Urothelium cell line (cell line): ENCODE measurements at regions not wholly inside any gene's neighbourhood (a gene's known extent, or its start where the extent isn't known, plus 50 kb on each side); places are given as distances from the start of the nearest gene placed in this dataset.
A peak's percentile ranks its signal among the peaks of the same experiment; 100 is the strongest.

Experiments
- DNase-seq: peaks from one replicate; pipeline ENCODE4 v3.0.0; 2011; ENCODE audit warnings: low spot score, mixed read lengths
- FAIRE-seq: peaks from 2 replicates; lab custom pipeline; 2011; peaks lifted over from hg19 to GRCh38; lab: Jason Lieb, UNC

DNA sequence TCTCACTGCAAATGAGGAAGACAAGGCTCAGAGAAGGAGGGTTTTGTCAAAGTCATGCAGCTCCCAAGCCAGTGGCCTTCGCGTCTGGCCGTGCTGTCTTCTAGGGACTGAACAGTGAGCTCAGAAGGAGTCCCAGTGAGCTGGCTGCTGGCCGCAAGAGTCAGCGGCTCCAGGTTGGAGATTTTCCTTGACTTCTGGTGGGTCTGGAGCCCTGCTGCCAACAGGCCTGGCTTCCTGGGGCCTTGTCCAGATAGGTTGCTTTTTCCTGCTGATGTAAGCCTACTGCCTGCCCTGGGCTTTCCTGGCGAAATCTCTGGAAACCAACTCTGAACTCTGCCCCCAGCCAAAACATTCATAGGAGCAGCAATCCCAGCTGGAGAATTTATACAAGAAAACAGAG, 272.7 kb upstream of the CADM1 start:
- FAIRE-seq (no peak), DNase-seq (no peak)

DNA sequence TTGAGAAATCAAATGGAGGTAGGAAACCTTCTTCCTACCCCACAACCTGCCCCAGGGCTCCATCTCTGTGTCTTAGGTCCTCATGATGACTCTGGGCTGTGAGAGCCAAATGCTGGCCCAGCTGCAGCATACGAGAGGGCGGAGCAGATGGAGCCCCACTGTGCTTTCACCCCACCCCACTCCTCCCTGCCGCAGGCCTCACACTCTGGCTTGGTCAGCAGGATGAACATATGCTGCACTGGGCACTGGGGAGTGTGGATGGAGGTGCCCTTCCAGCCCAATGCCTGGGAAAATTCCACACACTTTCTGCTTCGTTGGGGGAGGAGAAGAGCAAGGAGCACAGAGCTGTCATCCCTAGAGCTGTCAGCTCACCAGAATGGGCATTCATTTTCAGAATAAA, 271.6 kb upstream of the CADM1 start:
- FAIRE-seq (no peak), DNase-seq (no peak)

DNA sequence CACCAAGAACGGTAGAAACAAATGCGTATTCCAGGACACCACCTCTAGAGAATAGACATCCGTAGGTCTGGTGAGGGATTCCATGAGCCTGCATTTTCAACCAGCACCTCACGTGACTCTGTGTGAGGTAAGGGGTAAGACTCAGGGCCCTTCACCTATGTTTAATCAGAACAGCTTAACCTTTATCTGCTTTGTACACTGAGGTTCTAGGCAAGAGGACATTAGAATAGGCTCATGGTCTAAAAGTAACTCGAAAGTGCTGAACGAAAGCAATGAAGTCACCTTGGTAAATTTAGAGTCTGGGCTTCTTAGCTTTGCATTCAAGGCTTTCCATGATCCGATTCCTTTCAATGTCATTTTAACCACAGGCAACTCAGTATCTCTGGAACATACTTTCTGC, 270.5 kb upstream of the CADM1 start:
- no peak for FAIRE-seq
- no peak for DNase-seq

DNA sequence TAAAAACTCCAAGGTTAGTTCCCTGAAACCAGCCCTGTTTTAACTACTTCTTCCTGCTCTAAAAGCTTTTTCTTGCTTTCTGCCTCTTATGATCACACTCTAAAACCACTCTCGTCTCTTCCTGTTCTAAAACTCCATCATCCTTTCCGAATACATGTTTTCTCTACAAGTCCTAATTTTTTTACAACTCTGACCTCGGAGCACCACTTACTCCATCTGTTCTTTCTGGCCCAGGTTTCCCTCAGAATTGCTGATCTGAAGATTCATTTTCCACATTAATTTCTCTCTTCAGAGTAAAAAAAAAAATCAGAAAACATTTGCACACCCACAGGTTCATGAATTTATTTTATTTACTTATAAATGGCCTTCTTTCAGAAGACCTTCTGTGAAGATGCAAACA, 265.7 kb upstream of the CADM1 start:
- no peak for FAIRE-seq
- DNase-seq, result no peak

DNA sequence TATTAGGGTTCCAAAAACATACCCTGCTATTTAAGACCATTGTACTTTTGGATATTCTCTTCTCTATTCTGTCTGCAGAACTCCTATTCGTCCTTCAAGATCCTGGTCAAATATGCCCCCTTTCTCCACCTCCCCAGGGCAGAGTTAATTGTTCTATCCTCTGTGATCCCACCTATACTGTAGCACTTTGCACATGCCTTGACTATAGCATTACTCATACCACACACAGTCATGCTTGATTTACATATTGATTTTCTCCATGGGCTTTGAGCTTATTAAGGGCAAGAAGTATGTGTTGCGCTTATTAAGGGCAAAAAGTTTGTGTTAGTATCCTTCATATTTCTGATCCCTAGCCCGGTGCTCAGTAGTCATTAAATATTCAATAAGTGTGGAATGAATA, 263.7 kb upstream of the CADM1 start:
- FAIRE-seq, result no peak

DNA sequence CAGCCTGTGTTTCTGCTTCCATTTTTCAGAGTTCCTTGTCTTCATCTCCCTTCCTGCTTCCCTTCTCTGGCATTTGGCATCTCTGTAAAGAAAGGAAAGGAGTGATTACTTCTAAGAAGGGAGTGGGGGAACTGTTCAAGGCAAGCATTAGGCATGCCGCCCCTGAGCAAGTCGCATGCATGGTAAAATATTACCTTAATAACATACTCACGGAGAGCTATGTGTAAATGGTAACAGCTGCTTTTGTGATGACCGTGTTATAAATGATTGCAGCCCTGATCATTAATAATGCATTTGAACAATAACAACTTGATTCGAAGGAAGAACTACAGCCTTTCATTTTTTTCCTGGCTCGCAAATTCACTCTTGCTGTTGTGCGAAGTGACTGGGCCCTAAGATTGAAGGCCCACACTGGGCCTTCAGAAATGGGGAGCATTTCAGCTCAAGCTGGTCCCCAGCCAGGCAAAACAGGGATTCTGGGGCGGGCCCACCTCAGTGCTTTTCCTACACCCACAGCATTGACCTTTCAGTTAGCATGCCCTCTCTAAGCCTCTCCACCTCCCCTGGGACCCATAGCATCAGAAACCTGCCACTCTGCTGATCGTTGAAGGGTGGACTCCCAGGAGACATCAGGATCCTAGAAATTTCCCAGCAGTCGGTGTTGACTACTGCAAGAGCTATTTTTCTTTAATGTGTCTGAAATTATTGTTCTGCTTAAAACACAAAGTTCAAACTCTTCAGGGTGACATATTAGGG, 263.0 kb upstream of the CADM1 start:
- no peak for FAIRE-seq

More for the DNA sequence above, 263.7 kb upstream of the CADM1 start:
- no peak for DNase-seq

DNA sequence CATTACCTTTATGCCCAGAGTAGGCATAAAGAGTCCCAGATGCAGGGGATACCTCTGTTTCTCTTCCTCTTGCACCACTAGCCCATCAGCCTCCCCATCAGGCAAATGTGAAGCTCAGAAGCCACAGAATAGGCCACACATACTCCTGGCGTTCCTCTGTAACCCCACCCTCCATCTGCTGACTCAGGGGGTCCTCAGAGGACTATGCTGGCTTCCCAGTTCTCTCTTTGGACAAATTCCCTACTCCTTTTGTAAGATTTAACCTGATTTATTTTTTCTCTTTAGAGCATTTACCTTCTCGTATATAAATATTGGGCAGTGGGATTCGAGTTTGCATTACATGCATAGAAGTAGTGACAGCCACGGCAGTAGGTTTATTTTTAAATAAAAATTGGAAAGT, 262.3 kb upstream of the CADM1 start:
- DNase-seq, result no peak
- FAIRE-seq, result no peak

More for the DNA sequence above, 263.0 kb upstream of the CADM1 start:
- DNase-seq, result no peak

DNA sequence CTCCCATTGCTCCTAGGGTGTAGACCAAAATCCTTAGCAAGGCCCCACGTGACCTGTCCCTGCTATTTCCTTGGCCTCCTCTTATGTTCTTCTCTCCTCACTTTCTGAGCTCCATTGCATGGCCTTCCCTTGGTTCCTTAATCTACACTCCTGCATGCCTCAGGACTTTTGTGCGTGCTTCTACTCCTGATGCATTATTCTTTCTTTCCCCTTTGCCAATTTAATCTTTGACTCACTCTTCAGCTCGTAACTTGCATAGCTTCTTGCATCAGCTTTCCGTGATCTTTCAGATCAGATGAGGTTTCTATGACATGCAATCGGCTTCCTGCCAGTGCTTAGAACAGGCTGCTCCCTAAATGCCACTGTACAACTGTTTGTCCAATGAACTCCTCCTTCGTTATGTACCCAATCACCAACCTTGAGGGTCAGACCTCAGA, 261.6 kb upstream of the CADM1 start:
- DNase-seq (no peak), FAIRE-seq (no peak)

DNA sequence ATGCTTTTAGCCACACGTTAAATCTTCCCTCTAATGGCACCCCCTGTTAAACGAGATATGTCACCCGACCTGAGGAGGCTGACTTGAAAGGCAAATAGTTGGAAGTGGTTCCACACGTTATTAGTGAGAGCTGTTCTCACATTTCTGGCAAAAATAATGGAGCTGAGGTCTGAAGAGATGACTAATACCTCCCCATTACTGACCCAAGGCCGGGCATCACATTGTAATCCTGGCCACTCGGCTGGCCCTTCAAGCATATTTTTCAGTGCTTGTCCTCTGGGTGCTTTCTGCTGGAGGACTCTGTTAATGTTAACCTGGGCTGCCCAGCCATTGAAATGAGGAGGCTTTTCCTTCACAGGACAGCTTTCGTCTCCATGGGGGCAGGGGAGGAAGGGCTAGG, 260.0 kb upstream of the CADM1 start:
- DNase-seq (no peak), FAIRE-seq (no peak)

DNA sequence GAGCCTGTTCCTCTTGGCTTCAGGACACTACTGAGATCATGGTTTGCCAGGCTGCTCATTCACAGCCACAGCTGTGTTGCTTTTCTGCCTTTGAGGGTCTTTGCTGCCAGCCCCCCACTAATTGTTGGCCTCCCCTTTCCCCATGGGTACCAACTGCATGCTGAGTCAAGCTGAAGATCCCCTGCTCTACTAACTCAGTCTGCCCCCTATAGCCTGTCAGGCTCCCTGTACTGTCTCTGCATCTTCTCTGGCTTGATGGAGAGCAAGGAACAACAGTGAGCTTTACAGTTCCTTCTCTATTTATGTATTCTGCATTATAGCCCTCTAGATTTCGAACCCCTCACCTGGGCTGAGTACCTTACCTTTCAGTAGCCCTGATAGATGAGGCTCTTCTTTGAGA, 257.6 kb upstream of the CADM1 start:
- DNase-seq, result no peak
- no peak for FAIRE-seq

DNA sequence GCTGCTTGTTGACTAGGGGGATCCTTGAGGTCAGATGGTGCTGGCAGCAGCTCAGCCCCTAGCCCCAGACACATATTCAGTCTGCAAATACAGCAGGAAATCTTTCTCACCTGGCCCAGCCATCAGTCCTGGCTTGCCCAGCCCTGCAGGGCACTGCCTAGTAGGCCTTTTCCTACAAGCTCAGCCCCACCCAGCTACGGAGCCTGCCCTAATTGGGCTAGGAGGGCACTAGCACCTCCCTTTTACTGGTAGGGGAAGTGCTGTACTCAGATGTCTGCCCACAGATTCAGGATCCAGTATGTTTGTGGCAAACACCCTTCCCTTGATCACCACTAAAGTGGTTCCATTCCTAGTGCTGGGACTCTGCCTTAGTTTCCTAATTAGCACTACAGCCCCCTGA, 257.1 kb upstream of the CADM1 start:
- FAIRE-seq (no peak), DNase-seq (no peak)

DNA sequence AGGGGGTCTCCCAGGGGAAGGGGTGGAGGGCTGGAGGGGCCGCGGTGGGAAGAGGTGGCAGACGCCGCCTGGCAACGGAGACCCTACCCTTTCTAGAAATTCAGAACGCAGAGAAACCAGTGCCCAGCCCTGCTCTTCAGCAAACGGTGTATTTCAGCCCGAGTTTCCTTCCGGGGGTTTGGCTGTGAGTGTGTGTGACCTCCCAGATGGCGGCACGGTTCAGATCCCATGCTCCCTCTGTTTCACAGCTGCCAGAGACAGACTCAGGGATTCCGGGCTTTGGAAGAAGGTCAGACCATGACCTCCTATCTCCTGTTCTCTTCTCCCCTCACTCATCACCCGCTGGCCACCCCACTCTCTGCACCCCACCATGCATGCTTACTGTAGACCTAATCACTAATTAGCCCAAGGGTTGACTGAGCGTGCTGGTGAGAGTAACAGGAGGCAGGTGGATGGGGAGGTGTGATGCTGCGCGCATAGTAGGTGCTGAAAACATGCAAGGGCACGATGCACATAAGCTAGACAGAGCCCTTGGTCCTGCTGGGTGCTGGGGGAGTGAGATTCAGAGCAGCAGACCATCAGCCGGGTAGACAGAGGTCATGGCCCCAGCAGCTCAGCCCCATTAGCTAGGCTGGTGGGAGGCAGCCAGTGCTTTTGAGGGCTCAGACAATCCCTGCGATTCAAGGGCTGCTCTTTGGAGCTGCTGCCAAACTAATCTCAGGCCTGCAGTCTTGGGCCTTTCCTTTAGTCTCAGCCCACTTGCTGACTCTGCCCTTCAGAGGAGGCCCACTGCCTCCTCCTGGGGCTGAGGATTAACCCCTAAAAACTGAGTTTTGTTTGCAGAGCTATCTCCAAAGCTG, 256.5 kb upstream of the CADM1 start:
- DNase-seq (no peak), FAIRE-seq (peak; percentile 68)

DNA sequence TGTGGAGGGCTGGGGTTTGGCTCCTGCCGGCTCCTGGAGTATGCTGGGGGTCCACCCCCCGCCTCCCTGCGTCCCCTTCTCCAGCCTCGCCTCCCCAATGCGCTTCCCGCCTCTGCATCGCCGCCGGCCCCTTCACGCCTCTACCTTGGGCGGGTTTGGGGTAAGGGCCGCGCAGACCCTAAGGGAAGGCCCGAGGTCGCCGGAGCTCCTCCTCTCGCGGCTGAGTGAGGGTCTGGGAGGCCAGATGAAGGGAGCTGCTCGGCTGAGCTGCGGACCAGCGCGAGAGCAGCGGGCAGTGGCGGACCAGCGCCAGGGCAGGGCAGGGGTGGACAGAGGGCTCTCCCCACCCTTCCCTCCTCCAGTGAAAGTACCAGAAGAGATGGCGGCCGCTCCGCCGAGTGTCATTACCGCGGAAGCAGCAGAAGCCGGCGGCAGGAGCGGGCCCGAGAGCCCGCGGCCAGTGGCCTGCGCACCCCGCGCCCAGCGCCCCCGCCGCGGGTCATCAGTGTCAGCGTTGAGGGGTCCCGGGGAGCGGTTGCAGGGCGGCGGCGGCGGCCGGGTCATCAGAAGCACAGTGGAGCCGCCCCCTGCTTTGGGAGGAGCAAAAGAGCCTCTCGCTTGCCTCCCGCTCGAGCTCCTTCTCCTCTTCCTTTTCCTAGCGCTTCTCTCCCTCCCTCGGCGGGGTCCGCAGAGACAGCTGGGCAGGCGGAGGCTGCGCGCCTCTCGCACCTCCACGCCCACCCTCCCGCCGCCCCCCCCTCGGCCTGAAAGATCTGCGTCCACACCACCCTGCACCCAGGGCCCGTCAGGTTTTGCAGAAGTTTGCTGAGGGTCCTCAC, 255.6 kb upstream of the CADM1 start:
- no peak for DNase-seq
- FAIRE-seq, result no peak

DNA sequence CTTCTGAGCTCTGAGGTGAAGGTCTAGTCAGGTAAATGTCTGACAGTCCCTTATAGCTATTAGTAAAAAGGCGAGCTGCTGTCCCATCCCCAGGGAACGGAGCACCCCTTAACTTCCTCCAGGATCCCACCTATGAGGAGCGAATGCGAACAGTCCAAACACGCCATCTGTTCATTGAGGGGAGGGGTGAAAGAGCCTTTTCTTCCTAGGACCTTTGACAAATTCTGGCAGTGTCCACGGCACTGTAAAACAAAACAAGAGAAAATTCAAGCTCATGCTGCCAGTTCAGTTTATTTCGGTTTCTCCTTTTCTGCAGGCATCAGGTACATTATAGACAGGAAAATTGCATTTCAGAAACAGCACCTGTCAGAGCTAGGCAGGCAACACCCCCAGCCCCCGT, 253.8 kb upstream of the CADM1 start:
- FAIRE-seq (no peak), DNase-seq (no peak)

DNA sequence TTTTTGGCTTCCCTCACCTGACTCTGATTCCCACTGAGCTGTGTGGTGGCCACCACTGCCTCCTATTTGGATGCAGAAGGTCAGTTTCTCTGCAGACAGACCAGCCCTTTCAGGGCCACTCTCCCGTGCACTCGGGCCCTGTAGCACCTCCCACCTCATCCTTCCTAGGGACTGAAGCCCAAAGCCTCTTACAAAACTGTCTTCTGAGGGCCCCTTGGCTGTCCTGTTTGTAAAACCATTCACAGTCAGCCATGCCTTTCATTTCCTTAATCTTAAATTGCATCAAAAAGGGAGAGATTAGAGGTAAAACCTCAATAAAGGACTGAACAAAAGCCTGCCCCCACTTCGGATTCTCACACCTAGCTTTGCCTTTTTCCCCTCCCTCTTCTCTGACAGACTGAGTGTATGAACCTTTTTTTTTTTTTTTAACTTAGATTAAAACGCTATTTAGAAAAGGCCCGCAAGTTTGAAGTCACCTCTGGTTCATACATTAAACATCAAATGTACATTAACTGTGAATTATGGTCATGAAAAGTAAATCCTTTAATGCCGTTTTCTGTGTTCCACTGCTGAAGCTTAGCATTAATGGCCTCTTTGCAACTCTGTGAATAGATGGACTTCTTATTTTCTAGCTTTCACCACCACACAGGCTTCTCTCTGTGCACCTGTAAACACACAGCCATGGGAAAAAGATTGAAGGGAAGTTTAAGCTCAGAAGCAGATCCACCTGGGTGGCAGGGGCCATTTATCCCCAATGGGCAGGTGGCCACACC, 247.2 kb upstream of the CADM1 start:
- no peak for DNase-seq
- FAIRE-seq, result no peak

DNA sequence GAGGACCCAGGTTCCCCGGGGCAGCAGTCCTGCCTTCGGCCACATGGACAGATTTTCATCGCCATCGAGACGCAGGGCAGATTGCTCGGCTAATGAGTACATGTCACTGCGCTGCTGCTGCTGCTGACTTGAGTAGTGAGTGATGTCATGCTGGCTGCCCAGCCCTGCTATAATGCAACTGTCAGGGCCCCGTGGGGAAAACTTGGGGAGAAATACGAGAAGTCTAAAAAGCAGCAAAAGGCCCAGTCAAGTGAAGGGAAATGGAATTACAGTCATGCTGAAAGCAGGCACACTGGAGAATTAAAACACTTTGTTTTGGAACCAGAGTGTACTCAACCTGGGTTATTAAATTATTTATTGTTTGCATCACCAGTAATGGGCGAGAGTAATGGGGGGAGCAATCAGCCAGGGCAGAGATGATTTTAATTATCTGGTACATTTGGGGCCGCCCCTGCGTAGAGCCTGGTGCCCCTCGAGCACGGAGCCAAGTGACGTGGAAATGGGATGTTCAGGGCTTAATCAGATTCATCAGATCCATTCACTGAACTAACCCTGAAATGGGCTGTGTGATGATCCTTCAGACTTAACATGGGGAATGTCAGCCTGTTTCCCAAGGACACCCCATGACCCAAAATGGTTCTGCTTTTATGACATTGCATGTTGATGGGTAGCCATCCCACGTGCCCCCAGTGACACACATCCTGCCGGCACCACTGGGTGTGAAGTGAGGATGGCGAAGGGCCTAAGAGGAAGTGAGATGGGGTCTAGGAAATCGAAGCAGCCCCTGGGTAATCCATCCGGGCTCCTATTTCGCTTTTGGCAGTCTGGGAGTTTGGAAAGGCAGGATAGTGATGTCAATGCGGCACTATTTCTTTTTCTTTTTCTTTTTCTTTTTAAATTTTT, 241.6 kb upstream of the CADM1 start:
- no peak for DNase-seq
- FAIRE-seq, result peak; percentile 17

DNA sequence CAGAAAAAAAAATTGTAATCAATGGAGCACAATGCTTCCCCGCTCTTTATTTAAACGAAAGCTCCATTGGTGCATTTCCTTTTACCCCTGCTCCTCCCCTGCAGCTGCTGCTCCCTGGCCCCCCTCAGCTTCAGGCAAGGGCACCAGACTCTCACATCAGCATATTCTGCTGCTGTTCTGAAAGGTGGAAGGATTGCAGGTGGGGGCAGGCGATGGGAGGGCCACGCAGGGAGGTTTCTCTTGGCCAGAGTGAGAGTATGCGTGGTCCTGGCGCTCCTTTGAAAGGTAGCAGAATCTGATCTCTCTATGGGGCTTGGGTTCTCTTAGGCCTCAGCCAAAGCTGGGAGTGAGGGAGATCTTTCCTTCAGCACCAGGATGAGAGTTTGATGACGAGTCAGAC, 240.9 kb upstream of the CADM1 start:
- DNase-seq, result no peak
- peak; percentile 9 for FAIRE-seq

DNA sequence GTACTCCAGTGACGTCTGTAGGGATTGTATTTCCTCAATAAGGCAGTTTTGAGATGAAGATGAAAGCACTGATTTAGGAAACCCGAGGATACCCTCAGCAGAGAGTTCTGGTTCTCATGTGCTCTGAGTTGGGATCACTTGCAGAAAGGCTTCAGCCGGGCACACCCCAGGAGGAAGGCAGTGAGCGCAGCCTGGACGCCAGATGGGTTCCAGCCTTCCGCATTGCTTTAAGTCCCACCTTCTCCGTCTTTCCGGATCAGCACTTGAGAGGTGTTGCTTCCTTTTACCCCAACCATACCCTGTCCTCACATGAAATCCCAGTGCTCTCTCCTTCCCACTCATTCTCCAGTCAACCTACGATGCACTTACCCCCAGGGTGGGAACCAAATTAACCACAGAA, 239.5 kb upstream of the CADM1 start:
- FAIRE-seq (no peak), DNase-seq (no peak)

DNA sequence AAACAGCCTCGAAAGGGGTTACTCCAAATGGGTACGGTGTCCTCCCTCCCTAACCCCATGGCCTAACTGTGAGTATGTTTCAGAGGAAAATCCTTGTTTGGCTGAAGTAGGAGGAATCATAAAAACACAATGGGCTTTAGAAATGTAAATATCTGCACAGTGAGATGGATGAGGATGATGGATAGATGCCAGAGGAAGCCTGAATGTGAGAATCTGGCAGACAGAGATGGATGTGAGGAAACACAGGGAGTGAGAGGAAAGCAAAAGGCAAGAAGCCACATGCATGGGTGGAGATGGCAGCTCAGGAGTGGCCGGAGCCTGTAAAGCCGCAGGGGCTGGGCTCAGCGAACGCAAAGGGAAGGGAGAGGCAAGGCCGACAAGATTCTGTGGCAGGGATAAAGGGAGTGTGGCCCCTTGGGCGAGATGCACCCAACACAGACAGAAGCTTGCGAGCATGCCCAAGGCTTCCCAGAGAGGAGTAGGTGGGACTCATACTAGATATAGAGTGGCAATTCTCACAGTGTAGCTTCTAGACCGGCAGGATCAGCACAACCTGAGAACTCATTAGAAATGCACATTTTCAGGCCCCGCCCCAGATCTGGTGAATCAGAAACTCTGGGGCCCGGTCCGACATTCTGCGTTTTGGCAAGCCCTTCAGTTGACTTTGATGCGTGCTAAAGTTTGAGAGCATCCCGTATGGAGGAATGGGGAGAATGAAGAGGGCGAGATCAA, 237.3 kb upstream of the CADM1 start:
- DNase-seq (no peak), FAIRE-seq (no peak)
